ENCODE measurements at regions not wholly inside any gene's neighbourhood (a gene's known extent, or its start where the extent isn't known, plus 50 kb on each side); places are given as distances from the start of the nearest gene placed in this dataset.

- TF ChIP-seq CTCF (conservative IDR thresholded peaks at IDR 0.05) (no peak), EZH2 (IDR thresholded peaks at IDR 0.05; ENCODE audit: low read depth) (no peak)
Observed at GRCh38 chr5:68154119-68154857, 61.3 kb upstream of the PIK3R1 start.
